GM21515 (cell line): ENCODE measurements at regions not wholly inside any gene's neighbourhood (a gene's known extent, or its start where the extent isn't known, plus 50 kb on each side); places are given as distances from the start of the nearest gene placed in this dataset.

Source experiments
- ATAC-seq: cut with Tn5 transposase; IDR thresholded peaks from one replicate; pipeline ENCODE4 v1.9.1; 2021; ENCODE audit not compliant: unreplicated experiment

DNA sequence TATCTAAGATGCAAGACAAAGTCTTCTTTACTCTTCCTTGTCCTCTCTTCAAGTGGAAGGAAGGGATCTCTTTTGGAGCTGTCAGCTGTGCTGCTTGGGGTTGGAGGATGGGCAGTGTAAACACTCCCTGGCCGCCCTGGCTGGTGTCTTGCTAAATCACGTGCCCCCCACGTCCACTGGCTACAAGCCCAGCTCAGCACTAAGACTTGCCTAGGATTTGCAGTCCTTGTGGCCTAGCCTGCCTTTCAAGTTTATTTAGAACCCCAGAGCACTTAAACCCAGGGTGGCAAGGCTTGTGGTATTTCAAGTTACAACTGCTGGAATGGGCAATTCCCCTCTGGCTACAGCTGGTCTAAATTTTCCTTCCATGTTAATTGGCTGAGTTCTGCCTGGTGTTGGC, 272.4 kb upstream of the MYO3A start:
- no peak for ATAC-seq

DNA sequence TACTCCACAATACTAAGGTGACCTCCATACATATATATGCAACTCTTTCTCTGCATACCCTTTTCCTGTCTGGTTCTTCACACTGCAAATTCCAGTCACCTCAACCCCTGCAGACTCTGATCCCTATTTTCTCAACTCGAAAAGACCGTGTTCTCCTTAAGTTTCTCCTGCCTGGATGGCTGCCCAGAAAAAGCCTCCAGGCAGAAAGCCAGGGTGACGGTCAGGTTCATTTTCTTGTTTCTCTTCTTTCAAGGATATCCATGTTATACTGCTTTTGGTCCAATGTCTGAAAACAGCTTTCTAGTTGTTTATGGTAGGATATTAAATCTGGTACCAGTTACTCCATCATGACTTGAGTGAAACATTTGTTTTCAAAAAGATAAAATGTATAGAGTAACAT, 267.8 kb upstream of the MYO3A start:
- no peak for ATAC-seq

DNA sequence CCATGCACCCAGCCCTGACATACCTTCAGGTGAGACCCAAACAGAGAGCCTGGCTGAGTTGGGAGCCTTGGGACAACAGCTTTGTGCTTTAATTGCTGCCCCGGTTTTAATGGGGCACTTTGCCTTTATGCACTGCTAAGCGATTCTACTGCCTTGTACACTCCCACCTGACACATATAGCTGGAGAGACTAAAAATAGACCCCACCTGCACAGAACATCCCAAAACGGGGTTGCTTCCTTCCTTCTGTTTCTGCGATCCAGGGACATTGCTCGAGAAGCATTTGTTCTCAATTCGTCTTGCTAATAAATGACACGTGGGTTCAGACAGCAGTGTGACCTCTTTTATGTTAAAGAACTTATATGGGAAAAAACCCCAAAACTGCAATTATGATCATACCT, 258.8 kb upstream of the MYO3A start:
- no peak for ATAC-seq

DNA sequence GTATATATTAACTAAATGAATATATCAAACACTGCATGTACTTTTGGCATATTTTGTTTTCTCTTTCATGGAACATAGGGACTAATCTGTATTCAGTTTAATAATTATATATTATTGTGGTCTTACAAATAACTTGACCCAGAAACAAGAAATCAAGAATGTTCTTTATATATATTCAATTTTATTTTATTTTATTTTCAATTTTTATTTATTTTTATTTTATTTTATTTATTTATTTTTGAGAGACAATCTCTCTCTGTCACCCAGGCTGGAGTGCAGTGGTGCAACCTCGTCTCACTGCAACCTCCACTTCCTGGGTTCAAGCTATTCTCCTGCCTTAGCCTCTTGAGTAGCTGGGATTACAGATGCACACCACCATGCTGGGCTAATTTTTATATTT, 258.4 kb upstream of the MYO3A start:
- ATAC-seq, result no peak

DNA sequence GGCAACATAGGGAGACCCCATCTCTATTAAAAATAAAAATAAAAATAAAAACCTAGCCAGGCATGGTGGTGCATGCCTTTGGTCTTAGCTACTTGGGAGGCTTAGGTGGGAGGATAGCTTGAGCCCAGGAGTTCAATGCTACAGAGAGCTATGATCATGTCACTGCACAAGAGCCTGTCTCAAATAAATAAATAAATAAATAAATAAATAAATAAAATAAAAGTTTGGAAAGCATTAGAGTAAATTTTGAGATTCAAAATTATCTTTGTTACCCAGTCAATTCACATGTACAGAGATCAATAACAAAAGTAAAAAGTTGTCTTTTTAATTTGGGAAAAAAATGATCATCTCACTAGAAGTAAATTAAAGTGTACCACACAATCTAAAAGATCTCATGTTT, 255.8 kb upstream of the MYO3A start:
- ATAC-seq, result no peak

DNA sequence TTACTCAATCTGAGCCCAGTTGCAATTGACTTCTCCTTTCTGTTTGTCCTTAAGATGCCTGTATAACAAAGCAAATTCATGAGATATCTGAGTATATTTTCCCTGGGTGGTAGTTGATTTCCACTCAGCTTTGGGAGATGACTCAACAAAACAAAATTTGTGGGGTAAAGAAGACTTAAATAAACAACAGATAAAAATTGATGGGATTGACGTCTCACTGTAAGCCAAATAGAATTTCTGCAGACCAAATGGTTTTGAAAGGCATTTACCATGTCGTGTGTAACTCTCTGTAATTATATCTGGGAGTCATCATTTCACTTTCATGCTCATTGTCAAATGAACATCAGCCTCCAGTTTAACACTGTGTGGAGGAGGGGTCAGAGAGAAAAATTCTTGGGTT, 255.4 kb upstream of the MYO3A start:
- ATAC-seq, result no peak

DNA sequence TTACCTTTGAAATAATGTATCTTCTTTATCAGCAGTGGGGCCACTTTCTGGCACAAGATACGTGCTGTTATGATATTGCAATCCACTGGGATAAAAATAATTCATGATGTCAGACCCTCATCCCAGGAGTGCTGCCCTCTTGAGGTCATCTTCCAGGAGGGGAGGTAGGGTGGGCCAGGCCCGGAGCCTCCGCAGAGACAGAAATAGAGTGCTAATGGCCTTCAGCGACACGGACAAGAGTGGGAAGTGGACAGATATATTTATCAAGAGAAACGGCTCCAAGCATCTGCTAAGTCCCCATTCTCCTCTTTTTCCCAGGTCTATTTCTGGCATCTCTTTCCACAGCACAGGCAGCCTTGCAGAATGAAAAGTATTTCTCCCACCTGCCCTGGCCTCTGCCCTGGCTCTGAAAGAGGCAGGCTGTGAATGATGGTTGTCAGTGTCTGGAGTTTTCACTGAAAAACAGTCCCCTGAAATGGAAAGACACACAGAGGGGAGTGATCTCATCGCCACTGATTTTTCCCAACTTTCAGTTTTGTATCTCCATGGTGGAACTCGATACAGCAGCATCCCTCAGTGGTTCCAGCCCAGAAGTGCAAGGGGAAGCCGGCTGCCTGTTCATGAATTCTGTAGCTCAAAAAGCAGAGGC, 251.7 kb upstream of the MYO3A start:
- ATAC-seq, result no peak

DNA sequence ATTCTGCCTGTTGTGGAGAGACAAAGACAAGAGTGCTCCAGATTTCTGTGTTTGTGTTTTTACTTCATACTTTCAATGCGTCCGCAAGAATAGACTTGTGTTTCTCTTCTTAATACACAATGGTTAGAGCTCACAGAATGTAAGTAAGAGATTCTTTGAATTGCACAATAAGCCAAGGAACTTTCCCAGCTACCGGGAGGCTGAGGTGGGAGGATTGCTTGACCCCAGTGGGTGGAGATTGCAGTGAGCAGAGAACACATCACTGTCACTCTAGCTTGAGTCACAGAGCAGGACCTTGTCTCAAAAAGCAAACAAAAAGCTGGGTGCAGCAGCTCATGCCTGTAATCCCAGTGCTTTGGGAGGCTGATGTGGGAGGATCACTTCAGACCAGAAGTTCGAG, 250.7 kb upstream of the MYO3A start:
- ATAC-seq, result no peak

DNA sequence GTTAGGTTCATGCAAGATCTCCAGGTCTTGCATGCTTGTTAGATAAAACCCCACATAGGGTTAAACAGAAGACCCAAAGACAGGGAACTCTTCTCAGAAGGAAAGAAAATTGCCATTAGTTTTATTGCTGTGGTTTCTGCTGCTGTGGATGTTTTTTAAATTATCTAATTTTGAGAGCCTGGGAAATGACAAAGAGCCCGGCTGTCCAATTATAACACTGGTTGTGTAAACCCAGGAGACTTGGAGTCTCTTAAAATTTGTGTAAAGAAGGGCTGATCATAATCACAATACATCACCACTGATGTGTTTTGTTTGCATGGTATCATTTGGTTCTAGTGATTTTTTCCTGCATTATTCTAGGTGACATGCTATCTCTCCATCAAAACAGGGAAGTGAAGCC, 246.5 kb upstream of the MYO3A start:
- no peak for ATAC-seq

DNA sequence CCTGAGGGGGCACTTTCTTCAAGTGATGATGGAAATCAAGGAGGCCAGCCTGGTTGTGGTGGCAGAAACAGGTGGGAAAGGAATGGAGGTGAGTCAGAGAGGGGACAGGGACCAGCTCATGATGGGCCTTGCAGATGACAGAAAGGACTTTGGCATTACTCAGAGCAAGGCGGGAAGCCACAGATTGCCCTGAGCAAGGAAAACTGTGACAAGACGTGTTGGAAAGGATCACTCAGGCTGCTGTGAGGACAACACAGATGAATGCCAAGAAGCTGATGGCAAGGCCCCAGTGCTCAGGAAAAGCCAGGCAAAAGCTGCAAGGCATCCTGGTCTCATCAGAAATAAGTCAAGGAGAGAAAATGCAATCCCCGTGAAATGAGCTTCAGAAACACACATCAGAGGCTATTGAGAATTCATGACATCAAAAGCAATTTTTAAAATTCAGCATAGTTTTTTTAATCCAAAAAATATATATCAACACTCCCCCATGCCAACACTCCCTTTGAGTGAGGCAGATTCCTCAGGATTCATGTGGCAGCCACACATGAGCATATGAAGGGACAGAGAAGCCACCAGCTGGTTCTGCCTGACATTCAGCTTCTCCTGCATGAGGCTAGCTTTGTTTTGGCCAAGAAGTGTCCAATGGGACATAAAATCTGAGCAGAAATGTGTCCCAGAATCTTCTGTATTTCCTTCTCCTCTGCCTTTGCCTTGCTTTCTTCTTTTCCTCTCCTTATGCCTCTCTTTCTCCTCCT, 244.5 kb upstream of the MYO3A start:
- ATAC-seq, result no peak

DNA sequence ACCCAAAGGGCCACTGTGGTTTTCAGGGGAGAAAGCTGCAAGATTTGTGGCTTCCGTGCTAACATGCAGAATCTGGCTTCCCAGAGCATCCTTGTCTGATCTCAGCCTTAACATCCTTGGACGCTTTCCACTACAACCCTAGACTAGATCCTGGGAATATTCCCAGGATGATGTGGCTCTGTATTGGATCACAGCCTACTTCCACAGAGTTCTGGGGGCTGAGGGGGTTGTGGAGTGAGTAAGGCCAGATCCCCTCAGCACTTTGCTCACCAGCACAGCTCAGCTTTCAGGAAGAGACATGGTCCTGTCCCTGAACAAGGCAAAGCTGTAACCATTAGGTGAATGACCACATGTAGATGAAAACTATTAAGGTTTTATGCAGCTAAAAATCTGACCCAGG, 241.3 kb upstream of the MYO3A start:
- no peak for ATAC-seq

DNA sequence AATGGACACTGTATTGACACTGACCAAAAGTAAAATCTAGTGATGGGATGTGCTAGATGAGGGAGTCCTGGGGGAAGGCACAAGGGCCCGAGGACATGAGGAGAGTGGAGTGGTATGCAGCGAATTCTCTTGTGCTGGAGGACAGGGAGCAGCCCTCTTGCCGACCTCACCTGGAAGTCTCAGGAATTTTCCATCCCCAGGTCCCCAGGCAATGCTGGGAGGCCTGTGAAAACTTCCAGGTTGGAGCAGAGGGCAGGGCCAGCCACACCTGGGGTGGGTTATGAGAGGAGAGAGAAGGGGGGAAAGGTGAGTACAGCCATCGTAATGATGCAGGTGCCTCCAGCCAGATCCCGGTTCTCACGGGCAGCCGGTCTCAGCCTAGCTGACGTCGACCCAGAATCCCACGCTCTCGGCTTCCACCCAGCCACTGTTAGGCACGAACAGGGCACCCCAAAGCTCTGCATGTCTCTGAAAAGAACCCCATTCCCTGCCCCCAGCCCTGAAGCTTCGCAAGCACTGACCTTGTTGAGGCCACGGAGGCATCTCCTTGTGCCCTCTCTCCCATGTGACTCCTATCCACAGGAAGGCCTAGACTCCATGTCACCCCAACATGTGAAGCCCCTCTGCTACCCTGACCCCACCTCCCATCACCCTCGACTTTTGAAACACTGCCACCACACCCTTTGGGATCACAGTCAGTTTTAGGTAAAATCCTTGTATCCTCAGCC, 239.7 kb upstream of the MYO3A start:
- no peak for ATAC-seq

DNA sequence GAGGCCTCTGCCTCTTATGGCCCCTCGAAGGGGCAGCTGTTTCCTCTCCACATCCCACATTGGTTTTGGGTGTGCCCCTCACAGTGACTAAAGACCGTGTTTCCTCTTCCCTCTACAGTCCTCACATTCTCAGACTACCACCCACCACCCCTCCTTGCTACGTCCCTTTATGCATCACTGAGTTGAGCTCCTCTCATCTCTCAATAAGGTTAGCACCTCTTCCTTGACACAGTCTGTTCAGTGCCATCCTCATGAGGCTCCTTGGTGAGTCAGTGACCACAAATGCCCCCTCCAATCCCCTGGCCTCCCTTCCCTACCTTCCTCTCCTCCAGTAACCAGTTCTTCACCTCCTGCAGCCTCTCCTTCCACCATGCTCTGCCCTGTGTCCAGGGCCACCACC, 239.1 kb upstream of the MYO3A start:
- no peak for ATAC-seq

DNA sequence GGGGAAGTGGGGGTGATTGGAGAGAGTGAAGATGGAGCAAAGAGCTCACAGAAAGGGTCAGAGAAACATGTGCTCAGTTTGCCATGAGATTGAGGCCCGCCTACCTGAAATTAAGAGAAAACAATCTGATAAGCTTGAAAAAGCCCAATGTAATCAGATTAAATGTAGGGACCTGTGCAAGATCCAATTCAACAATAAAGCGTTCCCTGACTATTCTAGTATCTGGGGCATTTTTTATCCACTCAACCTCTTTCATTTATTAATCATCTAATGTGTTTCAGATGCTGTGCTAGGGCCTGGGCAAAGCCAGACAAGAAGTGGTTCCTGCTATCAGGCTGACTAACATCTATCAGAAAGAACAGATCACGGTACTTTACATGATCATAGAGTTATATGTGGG, 238.4 kb upstream of the MYO3A start:
- ATAC-seq, result no peak

DNA sequence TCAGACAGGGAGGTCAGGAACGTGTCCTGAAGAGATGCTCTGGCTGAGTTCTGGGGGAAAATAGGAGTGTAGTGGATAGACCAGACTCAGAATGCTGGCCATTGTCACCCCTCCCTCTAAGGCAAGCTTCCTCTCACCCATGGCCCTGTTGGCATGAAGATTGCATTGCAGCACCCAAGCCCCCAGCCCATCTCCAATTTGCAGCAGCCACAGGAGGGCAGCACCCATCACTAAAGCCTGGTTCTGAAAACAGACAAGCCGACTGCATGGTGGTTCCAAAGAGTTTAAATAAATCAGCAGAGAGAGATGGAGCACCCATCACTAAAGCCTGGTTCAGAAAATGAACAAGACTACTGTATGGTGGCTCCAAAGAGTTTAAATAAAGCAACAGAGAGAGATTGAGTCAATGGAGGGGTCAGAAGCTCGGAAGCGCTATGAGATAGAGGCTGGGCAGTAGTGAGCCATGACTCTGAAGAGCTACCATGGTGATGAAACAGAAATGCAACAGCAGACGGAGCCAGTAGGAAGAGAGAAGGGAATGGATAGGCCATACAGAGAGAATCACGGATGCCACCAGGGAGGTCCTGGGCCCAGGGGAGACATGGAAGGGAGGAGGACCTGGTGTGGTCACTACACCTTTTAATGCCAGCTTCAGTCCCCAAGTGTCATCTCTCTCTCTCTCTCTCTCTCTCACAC, 237.9 kb upstream of the MYO3A start:
- ATAC-seq, result no peak

DNA sequence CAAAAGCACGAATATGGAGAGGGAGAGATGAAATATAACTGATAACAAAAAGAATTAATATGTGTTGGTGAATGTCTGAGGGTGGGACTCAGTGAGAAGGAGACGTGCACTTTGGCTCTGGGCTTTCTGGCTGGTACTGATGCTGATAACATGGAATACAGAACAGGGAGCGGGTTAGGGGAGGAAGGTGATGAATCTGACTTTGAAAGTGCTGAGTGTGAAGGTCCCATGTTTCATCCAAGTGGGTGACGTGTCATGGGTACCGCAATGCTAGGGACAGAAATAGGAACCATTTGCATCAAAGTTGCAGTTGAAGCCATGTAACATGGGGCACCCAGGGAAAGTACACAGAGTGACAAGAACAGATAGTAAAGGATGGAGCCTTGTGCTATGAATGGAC, 236.6 kb upstream of the MYO3A start:
- no peak for ATAC-seq

DNA sequence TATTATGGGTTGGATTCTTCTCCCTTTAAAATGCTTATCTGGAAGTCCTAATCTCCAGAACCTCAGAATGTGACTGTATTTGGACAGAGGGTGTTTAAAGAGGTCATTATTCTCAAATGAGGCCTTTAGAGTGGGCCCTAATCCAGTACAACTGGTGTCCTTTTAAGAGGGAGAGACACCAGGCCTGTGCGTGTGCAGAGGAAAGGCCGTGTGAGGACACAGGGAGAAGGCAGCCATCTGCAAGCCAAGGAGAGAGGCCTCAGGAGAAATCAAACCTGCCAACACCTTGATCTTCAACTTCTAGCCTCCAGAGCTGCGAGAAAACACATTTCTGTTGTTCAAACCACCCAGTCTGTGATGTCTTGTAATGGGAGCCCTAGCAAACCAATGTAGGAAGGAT, 235.4 kb upstream of the MYO3A start:
- ATAC-seq, result no peak

DNA sequence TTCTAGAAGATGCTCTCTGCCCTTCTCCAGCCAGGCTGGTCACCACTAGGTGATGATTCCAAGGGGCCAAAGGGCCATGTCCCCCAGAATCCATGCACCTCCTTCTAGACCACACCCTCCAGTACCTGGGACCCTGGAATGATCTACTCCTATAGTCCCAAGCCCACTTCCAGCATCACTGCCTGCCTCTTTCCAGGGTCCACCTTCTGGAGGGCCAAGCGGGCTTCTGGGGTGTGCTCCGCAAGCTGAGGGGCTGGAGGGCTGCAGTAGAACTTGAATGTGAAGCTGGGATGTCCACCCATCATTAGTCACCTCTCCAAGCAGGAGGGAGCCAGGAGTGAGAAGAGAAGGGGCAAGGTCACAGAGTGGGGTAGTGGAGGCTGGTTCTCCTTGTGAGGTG, 234.4 kb upstream of the MYO3A start:
- no peak for ATAC-seq

DNA sequence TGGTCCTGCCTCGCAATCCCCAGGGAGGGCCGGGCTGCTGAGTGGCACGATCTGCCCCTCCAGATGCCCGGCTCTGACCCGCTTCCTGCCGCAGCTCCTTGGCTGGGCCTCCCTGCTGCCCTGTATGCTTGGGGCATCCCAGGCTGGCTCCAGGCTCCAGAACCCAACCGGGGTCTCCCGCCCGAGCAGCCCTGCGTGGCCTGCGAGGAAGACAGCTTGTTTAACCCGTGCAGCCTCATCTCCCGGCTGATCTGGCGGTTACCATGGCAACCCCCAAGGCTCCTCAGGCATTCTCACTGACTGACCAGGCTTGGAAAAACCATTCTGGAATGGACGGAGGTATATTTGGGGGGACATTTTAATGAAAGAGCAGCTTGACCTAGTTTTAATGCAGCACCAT, 232.4 kb upstream of the MYO3A start:
- no peak for ATAC-seq

DNA sequence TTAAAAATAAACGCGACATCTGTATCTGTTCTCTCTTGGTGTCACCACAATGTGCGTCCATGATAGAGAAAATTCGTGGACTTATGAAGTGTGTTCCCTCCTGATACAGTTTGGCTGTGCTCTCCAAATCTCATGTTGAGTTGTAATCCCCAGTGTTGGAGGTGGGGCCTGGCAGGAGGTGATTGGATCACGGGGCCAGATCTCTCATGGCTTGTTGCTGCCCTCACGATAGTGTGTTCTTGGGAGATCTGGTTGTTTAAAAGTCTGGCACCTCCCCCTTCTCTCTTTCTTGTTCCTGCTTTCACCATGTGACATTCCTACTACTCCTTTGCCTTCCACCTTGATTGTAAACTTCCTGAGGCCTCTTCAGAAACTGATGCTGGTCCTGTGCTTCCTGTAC, 229.4 kb upstream of the MYO3A start:
- no peak for ATAC-seq

DNA sequence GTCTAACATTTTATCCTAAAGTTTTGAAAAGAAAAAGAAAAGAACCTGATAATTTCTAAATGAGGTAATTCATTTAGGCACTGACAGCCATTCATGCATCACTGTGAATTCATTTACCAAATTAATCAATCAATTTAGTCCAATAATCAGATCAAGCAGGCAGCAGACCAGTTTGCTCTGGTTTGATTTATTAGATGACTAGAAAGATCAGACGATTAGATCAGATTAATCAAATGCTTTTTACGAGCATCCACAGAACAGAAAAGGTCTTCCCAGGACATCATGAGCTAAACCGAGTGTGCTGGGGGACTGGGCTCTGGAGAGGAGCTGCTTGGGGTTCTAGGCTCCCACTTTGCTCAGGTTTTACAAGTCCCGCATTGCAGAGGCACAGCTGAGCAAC, 226.5 kb upstream of the MYO3A start:
- no peak for ATAC-seq
